Amniotic epithelial cell (primary cell): ENCODE measurements at regions not wholly inside any gene's neighbourhood (a gene's known extent, or its start where the extent isn't known, plus 50 kb on each side); places are given as distances from the start of the nearest gene placed in this dataset.

Experiments used
- DNase-seq: peaks from one replicate; pipeline ENCODE4 v3.0.0-alpha.2; 2010; ENCODE audit warnings: low read depth

DNA sequence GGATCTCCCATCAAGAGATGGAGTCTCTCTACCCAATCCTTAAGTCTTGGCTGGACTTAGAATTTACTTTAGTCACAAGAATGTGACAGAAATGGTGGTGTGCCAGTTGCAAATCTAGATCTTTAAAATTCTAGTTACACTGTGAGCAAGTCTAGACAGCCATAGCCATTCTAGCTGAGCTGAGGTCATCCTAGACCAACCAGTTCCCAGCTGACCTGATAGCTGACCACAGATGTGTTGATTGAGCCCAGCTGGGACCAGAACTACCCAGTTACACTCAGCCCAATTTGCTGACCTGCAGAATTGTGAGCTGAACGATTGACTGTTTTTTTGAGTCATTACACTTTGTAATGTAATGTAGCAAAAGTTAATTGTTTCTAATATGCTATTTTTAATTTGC, 251.8 kb downstream of the ADGRL2 start:
- DNase-seq = no peak

DNA sequence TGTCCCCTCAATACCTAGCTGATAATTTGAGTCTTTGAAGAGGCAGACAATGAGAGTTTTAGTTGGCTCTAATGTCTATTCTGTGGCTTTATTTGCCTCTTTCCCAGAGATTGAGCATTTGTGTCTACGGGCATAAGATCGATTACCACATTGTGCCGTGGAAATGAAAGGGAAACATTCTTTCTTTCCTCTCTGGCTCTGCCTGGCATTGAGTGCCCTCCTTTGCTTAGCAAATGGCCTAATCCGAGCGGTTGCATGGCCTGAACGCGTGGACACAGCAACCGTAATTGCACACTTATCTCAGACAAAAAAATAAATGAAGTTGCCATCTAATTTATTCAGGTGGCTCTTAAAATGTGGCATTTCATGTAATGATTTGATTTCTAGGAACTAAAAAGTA, 247.9 kb downstream of the ADGRL2 start:
- DNase-seq = no peak

DNA sequence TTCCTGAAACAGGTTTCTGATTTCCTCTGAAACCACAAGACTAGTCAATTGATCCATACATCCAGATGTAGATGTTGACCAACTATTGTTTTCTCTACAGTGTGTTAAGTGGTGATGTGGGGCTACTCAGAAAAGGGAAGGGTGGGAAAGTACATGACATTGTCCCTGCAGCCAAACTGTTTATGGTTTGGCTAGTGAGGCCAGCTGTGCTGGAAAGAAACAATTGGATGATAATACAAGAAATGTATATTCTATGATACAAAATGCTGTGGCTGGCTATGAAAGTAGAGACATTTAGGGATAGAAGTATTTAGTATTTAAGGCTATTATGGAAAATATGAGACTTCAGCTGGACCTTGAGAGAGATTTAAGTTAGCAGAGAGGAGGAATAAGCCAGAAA, 244.5 kb downstream of the ADGRL2 start:
- DNase-seq = no peak

DNA sequence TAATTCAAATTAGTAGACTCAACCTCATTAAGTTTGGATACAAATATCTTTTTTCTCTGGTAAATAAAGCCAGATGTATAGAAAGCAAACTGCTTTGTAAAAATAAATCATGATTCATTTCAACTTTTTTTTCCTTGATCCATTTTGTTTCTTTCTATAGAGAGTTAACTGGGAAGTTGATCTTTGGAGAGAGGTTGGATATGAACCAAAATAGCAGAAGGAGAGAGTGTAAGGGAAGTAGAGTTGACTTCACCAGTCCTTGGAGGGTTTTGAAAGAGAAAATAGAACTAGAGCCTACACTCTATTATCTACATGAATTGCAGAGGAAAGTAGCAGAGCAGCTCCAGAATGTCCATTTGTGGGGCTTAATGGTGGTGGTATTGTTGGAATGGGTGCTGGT, 243.8 kb downstream of the ADGRL2 start:
- DNase-seq = no peak

DNA sequence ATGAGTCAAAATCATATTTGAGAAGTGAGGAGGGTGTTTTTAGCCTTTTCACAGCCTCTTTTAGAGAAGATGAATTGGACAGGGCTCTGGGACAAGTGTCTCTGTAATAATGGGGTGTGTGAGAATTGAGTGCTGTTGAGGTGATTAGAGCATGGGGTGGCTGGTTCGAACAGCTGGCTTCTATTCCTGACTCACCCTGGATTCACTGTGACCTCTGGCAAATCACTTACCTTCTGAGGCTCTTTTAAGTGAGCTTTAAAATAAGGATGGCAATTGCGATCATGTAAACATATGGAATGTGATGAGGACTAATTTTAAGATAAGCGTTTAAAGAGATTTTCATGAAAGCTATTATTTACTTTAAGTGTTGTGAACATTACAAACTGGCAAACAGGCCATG, 243.4 kb downstream of the ADGRL2 start:
- no peak for DNase-seq

DNA sequence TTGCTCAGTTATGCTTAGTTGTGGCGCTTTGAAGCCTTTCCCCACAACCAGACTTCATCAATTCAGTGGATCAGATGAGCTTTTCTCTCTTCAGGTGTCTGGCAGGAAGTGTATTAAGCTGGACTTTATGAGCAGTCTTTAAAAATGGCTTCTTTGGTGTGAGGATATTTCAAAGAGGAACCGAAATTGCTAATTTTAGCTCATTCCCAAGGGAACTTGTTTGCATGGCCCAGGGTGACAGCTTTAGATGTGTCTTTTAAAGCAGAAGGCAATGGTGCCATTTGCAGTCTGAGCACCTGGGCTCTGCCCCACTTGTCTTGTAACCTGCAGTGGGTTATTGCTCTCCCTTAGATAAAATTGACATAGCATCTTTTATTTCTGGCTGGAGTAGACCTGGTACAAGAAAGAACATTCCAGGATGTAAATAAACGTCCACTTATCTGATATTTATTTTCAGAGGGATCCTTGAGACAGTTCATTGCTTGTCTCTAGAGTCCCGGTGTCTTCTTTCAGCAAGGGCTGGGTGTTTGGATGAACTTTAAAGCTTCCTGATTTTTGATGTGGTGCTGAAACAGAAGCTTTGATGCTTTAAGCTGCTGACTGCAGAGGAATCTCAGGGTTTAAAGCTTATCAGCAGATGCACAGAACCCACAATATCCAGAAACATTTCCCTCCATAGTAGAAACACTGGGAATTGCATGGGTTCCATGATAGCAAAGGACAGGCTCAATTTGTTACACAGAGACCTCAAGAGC, 241.7 kb downstream of the ADGRL2 start:
- DNase-seq = no peak
